DMS153 (cell line): ENCODE measurements at regions not wholly inside any gene's neighbourhood (a gene's known extent, or its start where the extent isn't known, plus 50 kb on each side); places are given as distances from the start of the nearest gene placed in this dataset.

Source experiments
- DNase-seq: peaks from one replicate; lab custom pipeline; 2025; lab: John Stamatoyannopoulos, UW

GRCh38 chrX:151796576-151796975, 62.0 kb downstream of the CNGA2 start:
- DNase-seq = no peak

DNA sequence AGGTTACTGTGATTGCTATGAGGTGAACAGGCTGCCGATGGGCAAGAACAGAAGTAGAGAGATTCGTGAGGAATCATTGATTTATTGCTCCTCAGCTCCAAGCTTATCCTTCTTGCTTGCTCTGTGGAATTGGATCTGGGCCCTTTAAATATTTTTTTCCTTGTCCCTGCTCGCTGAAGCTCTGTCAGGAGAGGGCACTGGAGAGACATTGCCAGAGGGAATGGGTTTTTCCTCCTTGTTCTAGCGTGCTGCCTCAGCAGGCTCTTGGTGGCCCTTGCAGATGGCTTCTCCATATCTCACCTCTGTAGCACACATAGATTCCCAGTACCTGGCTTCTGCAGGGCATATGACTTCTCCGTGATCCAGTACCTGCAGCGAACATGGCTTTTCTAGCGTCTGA, 67.4 kb downstream of the CNGA2 start:
- no peak for DNase-seq

GRCh38 chrX:151806967-151807540, 72.5 kb downstream of the CNGA2 start:
- no peak for DNase-seq

DNA sequence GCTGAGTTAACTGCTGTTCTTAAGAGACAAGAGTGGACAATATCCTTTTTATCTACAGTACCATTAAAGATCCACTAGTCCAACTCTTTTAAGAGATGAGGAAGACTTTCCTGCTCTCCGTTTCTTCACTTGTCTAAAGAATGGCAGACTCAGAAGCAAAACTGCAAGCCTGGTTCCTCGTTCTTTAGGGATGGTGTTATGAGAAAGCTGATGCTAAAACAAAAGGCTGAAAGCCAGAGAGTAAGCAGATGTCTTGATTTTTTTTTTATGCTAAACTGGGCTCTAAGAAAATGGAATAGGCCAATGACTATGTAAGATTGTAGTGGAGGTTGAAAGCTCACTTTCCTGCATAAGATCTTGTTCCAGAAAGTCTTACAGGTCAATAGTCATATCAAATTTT, 78.1 kb downstream of the CNGA2 start:
- DNase-seq = no peak

DNA sequence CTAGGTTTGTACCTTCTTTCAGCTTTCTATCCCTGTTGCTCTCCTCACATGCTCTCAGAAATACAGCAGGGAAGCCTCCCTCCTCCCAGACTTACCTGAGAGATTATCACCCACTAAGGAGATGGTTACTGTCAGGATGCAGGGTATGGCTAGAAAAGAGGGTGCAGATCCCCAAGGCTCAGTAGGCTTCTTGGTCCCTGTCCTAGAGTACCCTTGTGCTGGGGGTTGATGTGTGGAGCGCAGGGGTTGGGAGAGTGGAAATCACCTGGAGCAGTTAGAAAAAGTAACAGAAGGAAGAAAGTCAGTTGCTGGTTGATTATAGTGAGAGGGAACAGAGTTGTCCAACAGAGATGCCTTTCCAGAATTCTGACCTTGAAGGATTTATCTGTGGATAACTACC, 80.2 kb downstream of the CNGA2 start:
- no peak for DNase-seq

DNA sequence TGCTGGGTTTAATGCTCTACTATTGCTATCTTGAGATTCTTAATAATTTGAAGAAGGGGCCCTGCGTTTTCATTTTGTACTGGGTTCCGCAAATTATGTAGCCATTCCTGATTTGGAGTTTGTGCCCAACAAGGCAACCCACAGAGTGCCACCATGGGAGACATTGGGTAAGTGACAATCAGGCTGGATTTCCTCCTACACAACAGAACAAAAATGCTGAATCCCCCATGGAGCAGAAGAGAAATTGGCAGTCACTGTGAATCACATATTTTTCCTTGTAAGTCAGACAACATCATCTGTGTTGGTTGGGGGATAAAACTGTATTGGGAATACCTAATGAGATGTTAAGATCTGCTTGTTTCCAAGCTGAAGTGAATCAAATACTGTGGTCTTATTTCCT, 80.9 kb downstream of the CNGA2 start:
- DNase-seq = no peak

DNA sequence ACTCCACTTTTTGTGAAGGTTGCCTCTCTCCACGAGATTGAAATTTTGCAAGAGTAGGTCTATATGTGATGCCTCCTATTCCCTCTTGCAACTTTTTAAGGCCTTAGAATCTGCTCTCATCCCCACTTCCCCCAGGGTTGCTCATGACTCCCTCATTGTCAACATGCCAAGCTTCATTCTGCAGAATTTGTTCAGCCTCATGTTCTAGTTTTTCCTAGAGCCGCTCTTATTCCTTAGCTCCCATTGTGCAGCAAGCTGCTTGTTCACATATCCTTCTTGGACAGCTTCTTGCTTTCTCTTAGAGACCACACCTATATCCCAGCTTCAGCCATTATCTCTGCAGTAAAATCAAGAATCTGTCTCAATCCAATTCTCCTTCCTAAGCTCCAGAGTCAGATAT, 82.4 kb downstream of the CNGA2 start:
- DNase-seq = no peak

DNA sequence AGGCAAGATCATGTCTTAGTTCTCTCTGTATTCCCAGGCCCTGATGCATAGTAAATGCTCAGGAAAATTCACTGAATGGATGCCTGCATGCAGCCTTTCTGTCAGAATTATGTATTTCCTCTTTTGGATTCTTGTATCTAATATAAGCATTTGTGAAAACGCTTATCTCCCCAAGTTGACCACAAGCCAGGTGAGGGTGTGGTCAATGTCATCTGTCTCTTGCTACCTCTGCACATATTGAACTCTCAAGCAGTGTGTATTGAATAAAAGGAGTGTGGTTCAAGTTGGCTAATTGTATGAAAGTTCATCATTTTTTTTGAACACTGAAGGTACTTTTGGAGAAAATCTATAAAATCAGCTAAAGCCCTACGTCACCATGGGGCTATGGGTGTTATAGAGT, 84.3 kb downstream of the CNGA2 start:
- no peak for DNase-seq

GRCh38 chrX:151821226-151821625, 86.7 kb downstream of the CNGA2 start:
- DNase-seq = no peak

GRCh38 chrX:151825007-151825406, 87.7 kb upstream of the MAGEA4 start:
- no peak for DNase-seq

DNA sequence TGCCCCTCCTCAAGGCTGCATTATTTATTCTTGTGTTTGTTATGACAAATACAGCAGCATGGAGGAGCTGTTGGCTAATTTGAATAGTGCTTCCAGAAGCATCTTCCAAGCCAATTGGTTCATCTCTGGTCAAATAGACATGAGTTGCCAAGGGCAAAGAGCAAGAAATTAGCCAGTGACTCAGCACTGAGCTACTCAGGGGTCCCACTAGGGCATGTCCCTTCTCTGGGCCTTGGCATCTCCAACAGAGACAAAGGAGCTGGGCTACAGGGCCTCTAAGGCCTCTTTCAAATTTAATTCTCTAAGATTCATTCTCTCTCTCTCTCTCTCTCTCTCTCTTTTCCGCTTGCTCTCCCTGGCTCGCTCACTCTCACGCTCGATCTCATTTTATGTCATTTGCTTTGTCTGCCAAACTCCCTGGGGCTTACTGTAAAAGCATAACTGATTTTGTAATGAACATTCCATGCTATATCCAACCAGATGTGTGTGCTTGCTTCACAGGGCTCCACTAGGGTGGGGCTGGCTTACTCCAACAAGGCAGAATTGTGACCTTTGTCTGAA, 86.7 kb upstream of the MAGEA4 start:
- no peak for DNase-seq

DNA sequence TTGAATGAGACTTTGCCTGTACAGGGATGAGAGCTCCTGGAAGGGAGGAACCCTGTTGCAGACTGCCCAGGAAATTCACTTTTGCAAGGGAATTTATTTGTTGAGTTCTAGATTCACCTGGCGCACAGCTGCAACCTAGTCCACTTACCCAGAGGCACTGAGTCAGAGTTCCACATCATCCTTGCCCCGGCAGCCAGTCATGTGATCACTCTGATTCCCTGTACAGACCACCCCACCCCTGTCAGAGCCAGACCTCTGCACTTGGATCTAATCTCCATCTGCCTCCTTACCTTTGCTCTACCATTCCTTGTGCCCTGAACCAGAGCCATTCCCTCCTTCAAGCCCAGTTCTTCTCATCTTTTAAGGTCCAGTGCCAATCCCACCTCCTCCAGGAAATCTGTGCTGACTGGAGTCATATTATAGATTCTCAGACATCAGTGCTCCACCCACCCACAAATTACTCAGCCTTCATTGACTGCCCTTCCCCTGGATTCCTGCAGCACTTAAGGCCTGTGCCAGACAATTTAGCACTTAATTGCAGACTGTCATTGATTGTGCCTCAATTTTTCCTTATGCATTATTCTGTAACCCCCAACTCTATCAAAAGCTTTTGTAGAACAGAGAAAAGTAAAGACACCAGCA, 84.1 kb upstream of the MAGEA4 start:
- no peak for DNase-seq

DNA sequence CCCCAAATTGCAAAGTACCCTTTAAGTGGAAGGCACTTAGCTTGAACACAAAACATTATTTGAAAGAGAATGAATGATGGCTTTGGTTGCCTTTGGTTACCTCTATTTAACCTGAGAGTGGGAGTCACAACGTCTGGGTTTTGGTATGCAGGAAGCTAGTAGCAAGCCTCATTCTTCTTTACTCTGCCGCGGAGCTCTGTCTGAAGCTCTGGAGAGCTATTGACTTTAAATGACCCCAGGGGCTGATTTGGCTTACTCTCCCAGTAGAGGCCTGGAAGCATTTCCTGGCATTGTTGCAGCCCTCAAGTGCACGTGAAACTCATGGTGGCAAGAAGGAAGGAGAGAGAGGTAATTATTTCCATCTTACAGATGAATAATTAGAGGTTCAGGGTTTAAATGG, 81.8 kb upstream of the MAGEA4 start:
- DNase-seq = peak; percentile 94

DNA sequence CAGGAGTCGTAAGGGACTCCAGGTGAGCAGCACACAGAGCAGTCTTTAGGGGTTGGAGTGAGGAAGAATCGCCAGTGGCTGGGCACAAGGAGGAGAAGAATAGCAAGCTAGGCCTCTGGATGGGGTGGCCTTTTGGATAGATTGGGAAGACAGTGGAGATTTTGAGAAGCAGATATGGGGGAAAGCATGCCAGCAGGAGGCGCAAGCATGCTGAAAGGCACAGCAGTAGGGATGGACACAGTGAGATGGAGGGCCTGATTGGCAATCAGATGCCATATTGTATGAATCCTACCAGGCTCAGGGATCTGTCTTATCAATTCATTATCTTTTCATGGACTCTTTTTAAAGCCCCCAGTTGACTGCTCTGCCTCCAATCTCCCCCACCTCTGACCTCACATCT, 60.4 kb upstream of the MAGEA4 start:
- no peak for DNase-seq

DNA sequence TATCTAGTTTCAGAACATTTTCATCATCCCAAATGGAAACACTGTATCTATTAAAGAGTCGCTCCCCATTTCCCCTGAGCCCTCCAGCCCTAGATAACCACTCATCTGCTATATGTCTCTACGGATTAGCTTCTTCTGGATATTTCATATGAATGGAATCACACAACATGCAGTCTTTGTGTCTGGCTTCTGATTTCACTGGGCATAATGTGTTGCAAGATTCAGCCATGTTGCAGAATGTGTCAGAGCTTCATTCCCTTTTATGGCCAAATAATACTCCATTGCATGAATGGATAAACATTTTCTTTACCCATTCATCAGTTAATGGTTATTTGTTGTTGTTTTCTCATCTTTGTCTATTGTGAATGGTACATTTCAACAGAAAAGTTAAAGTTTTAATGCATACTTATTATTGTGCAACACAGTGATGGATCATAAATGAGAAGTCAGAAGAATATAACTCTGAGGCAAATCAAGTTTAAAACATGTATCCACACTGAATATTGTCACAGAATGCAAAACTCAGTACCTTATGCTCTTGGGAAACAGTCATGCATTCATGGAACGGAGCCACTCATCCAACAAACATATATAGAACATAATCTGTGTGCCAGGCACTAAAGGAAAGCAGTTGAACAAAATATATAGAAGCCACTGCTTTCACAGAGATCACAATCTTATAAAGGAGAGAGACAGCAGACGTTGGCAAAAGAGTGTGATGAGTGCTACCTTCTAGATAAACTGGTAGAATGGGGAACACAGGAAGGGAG, 57.8 kb upstream of the MAGEA4 start:
- DNase-seq = no peak

DNA sequence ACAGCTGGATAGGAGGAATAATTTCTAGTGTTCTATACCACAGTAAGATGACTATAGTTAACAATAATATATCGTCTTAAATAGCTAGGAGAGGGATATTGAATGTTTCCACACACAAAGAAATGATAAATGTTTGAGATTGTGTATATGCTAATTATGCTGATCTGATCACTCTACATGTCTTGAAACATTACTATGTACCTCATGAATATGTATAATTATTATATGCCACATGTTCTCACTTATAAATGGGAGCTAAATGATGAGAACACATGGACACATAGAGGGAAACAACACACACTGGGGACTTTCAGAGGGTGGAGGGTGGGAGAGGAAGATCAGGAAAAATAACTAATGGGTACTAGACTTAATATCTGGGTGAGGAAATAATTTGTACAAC, 53.2 kb upstream of the MAGEA4 start:
- DNase-seq = no peak

DNA sequence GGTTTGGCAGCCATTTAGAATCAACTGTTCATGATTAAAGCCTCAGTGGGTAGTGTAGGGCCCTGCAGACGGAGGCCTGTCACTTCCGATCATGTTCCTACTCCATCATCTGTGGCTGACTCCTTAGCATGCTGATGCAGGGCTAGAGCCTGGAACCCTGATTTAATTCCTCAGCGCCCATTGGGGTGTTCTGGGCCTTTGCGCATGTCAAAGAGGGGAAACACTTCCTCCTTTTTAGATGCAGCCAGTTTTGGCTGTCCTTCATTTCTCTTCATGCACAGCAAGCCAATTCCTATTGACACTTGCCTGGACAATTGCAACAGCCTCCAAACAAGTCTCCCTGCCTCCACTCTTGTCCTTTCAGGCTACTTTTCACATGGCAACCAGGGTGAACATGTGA, 51.9 kb upstream of the MAGEA4 start:
- DNase-seq = no peak
